ENCODE measurements at regions not wholly inside any gene's neighbourhood (a gene's known extent, or its start where the extent isn't known, plus 50 kb on each side); places are given as distances from the start of the nearest gene placed in this dataset.

- no peaks in the 10 kb centered on the region for H3K27me3 ChIP-seq
- intact Hi-C loops (cut with DNase I): no loop called here
- WGBS, 3 donors: 44 to 57% (median 49%) methylated on average over 4 of the region's 4 CpGs
- H3K9me3 ChIP-seq: no peaks in the 10 kb centered on the region
- no peak for TF ChIP-seq CTCF (IDR thresholded peaks at IDR 0.05)
- no peak for TF ChIP-seq POLR2A (IDR thresholded peaks at IDR 0.05)
- no peak for TF ChIP-seq EP300 (IDR thresholded peaks at IDR 0.05)
- H3K4me1 ChIP-seq (ENCODE audit: insufficient read depth): no peaks in the 10 kb centered on the region
- no peak overlapping the region for H3K27ac ChIP-seq
- no peak for DNase-seq
- no peak overlapping the region for H3K4me3 ChIP-seq
- H3K36me3 ChIP-seq: no peaks in the 10 kb centered on the region
Observed at GRCh38 chr7:38122501-38122900, 55.5 kb upstream of the STARD3NL start.

GRCh38 chr7:38123494-38123893 is 54.6 kb upstream of the STARD3NL start:
- no peaks in the 10 kb centered on the region for H3K4me1 ChIP-seq (ENCODE audit: insufficient read depth)
- TF ChIP-seq POLR2A (IDR thresholded peaks at IDR 0.05) (no peak), EP300 (IDR thresholded peaks at IDR 0.05) (no peak), CTCF (IDR thresholded peaks at IDR 0.05) (no peak)
- H3K27me3 ChIP-seq: no peaks in the 10 kb centered on the region
- no peaks in the 10 kb centered on the region for H3K9me3 ChIP-seq
- no peak overlapping the region for H3K4me3 ChIP-seq
- no peak for DNase-seq
- intact Hi-C loops (cut with DNase I): no loop called here
- 95 to 99% (median 97%) methylated on average over 3 of the region's 3 CpGs for WGBS, 3 donors
- no peaks in the 10 kb centered on the region for H3K36me3 ChIP-seq
- H3K27ac ChIP-seq: no peak overlapping the region

- intact Hi-C loops (cut with DNase I): no loop called here
- no peaks in the 10 kb centered on the region for H3K4me1 ChIP-seq (ENCODE audit: insufficient read depth)
- H3K4me3 ChIP-seq: no peak overlapping the region
- H3K36me3 ChIP-seq: no peaks in the 10 kb centered on the region
- TF ChIP-seq EP300 (IDR thresholded peaks at IDR 0.05) (no peak), CTCF (IDR thresholded peaks at IDR 0.05) (no peak), POLR2A (IDR thresholded peaks at IDR 0.05) (no peak)
- no peak overlapping the region for H3K27ac ChIP-seq
- WGBS, 3 donors: 69 to 72% (median 70%) methylated on average over 7 of the region's 7 CpGs
- DNase-seq: no peak
- H3K9me3 ChIP-seq: no peaks in the 10 kb centered on the region
- H3K27me3 ChIP-seq: no peaks in the 10 kb centered on the region
Observed at GRCh38 chr7:38127216-38128207, 50.5 kb upstream of the STARD3NL start.

Measured in ovary (tissue), 7 donors.